ENCODE measurements at regions not wholly inside any gene's neighbourhood (a gene's known extent, or its start where the extent isn't known, plus 50 kb on each side); places are given as distances from the start of the nearest gene placed in this dataset.

DNA sequence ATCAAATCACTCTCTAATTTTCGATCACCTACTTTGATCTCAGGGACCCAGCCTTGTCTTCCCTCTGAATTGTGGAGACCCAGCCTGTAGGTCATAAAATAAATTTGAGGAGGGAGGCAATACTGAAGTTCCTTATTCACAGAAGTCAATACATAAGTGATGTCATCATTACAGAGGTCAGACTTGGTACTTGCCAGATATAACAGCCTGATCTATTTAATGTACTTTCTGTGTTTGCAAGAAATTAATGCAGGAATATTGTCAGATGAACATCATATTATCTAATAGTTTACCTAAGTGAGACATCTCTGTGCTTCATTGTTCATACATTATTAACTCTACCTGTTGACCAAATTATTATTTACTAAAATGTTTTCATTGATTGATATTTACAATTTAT is 105.6 kb downstream of the GPAM start:
- no peak overlapping the region for H3K27ac Mint-ChIP-seq (ENCODE audit: unreplicated experiment)
- CTCF ChIA-PET, result no interaction called here
- BruUV-seq (replicated peaks), result no TSS peak
- H3K4me3 Mint-ChIP-seq (ENCODE audit: low read depth, unreplicated experiment), result no peak overlapping the region
- H3K27me3 Mint-ChIP-seq (ENCODE audit: unreplicated experiment), result peaks cover 40% of the 10 kb centered on the region
- H3K9me3 Mint-ChIP-seq (ENCODE audit: low read depth, unreplicated experiment), result no peaks in the 10 kb centered on the region
- H3K36me3 Mint-ChIP-seq (ENCODE audit: insufficient read depth, unreplicated experiment), result no peaks in the 10 kb centered on the region
- no peaks in the 10 kb centered on the region for H3K4me1 Mint-ChIP-seq (ENCODE audit: low read depth, unreplicated experiment)
- TF ChIP-seq, protein P1, sequence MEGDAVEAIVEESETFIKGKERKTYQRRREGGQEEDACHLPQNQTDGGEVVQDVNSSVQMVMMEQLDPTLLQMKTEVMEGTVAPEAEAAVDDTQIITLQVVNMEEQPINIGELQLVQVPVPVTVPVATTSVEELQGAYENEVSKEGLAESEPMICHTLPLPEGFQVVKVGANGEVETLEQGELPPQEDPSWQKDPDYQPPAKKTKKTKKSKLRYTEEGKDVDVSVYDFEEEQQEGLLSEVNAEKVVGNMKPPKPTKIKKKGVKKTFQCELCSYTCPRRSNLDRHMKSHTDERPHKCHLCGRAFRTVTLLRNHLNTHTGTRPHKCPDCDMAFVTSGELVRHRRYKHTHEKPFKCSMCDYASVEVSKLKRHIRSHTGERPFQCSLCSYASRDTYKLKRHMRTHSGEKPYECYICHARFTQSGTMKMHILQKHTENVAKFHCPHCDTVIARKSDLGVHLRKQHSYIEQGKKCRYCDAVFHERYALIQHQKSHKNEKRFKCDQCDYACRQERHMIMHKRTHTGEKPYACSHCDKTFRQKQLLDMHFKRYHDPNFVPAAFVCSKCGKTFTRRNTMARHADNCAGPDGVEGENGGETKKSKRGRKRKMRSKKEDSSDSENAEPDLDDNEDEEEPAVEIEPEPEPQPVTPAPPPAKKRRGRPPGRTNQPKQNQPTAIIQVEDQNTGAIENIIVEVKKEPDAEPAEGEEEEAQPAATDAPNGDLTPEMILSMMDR (IDR thresholded peaks at IDR 0.05; ENCODE audit: unreplicated experiment), result no peak
- no peak for DNase-seq
- intact Hi-C loops (cut with micrococcal nuclease; ENCODE audit: unreplicated experiment), result no loop called here

DNA sequence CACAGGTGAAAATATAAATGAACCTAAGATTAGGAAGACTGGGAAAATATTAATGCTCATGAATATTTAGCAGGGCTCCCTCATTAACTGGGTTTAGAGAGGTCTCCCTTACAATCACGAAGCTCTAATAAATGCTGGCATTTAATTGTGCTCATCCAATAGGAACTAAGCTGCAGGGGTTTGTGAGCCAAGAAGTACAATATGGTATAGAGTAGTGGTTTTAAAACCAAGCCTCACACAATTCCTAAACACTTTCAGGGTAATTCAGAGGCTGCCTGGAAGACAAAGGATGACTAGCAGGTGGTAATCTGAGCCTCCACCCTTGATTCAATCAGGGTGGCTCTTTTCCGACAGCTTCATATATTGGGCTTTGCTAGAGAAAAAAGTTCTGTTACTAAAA is 103.3 kb downstream of the GPAM start:
- no peaks in the 10 kb centered on the region for H3K4me1 Mint-ChIP-seq (ENCODE audit: low read depth, unreplicated experiment)
- H3K4me3 Mint-ChIP-seq (ENCODE audit: low read depth, unreplicated experiment), result no peak overlapping the region
- DNase-seq, result no peak
- intact Hi-C loops (cut with micrococcal nuclease; ENCODE audit: unreplicated experiment), result no loop called here
- peaks cover 62% of the 10 kb centered on the region for H3K27me3 Mint-ChIP-seq (ENCODE audit: unreplicated experiment)
- CTCF ChIA-PET, result no interaction called here
- no peaks in the 10 kb centered on the region for H3K36me3 Mint-ChIP-seq (ENCODE audit: insufficient read depth, unreplicated experiment)
- no peak overlapping the region for H3K27ac Mint-ChIP-seq (ENCODE audit: unreplicated experiment)
- H3K9me3 Mint-ChIP-seq (ENCODE audit: low read depth, unreplicated experiment), result no peaks in the 10 kb centered on the region
- BruUV-seq (replicated peaks), result no TSS peak
- TF ChIP-seq, protein P1 (IDR thresholded peaks at IDR 0.05; ENCODE audit: unreplicated experiment), result no peak

DNA sequence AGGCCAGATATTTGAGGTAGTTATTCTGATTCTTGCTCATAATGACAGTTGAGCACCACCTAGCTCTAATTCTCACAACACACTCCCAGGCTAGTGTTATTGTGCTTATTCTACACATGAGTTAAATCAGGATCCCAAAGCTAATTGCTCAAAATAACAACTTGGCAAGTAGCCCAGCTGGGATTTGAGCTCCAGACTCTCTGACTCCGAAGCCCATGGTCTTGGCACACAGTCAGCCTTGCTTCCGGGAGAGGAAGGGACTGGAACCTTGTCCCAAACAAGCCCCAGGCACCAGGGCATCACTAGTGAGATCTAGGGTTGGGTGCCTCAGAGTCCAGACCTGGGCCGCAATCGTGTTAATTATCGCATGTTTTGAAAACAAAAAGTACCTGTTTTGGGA is 101.4 kb downstream of the GPAM start:
- Mint-ChIP-seq H3K9me3 (ENCODE audit: low read depth, unreplicated experiment) (no peaks in the 10 kb centered on the region), H3K27ac (ENCODE audit: unreplicated experiment) (no peak overlapping the region), H3K4me3 (ENCODE audit: low read depth, unreplicated experiment) (no peak overlapping the region), H3K36me3 (ENCODE audit: insufficient read depth, unreplicated experiment) (no peaks in the 10 kb centered on the region), H3K27me3 (ENCODE audit: unreplicated experiment) (peaks cover 81% of the 10 kb centered on the region), H3K4me1 (ENCODE audit: low read depth, unreplicated experiment) (no peaks in the 10 kb centered on the region)
- no TSS peak for BruUV-seq (replicated peaks)
- CTCF ChIA-PET, result no interaction called here
- TF ChIP-seq, protein P1 (IDR thresholded peaks at IDR 0.05; ENCODE audit: unreplicated experiment), result no peak
- no peak for DNase-seq
- intact Hi-C loops (cut with micrococcal nuclease; ENCODE audit: unreplicated experiment), result no loop called here

DNA sequence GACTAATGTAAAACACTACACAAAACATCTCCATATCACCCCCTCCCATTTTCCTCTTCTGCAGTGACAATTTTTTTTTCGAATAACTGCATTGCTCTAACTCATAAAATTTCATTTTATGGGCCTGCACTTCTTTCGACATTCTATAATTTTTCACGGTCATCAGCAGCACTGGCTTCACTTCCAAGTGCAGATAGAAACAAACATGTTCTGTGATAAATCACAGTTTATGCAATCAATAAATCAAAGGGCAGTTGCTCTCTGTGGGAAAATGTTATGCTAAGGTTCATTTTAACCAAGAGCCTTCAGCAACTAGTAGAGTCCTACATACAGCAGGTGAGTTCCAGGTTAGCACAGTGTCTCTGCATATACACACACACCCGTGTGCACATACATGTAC is 100.1 kb downstream of the GPAM start:
- no TSS peak for BruUV-seq (replicated peaks)
- no peak overlapping the region for H3K4me3 Mint-ChIP-seq (ENCODE audit: low read depth, unreplicated experiment)
- no peak for DNase-seq
- intact Hi-C loops (cut with micrococcal nuclease; ENCODE audit: unreplicated experiment), result no loop called here
- no peaks in the 10 kb centered on the region for H3K4me1 Mint-ChIP-seq (ENCODE audit: low read depth, unreplicated experiment)
- TF ChIP-seq, protein P1 (IDR thresholded peaks at IDR 0.05; ENCODE audit: unreplicated experiment), result no peak
- no peaks in the 10 kb centered on the region for H3K9me3 Mint-ChIP-seq (ENCODE audit: low read depth, unreplicated experiment)
- CTCF ChIA-PET, result no interaction called here
- peaks cover 93% of the 10 kb centered on the region for H3K27me3 Mint-ChIP-seq (ENCODE audit: unreplicated experiment)
- H3K27ac Mint-ChIP-seq (ENCODE audit: unreplicated experiment), result no peak overlapping the region
- no peaks in the 10 kb centered on the region for H3K36me3 Mint-ChIP-seq (ENCODE audit: insufficient read depth, unreplicated experiment)
